DND-41 (cell line): ENCODE measurements at regions not wholly inside any gene's neighbourhood (a gene's known extent, or its start where the extent isn't known, plus 50 kb on each side); places are given as distances from the start of the nearest gene placed in this dataset.

ENCODE experiments used
- ATAC-seq: fragments of 200-7000 bp; cut with Tn5 transposase; 3 replicates; pipeline ENCODE4 v1.9.1; 2021; ENCODE audit warnings: low read depth; ENCODE audit not compliant: insufficient read depth
- DNase-seq: peaks from one replicate; pipeline ENCODE4 v3.0.0-alpha.2; 2020
- H2AFZ ChIP-seq: 2 replicates; pipeline ENCODE4 v1.6.0; 2012; ENCODE audit warnings: low read depth, low read length
- H3K27ac ChIP-seq: 2 replicates; pipeline ENCODE4 v1.5.1; 2012; ENCODE audit warnings: low read length, inconsistent platforms
- H3K27me3 ChIP-seq: fragments of 200-600 bp; sonication (generic); 2 replicates; pipeline ENCODE4 v1.6.0; 2012; ENCODE audit warnings: low read length, mild to moderate bottlenecking, inconsistent platforms; ENCODE audit not compliant: insufficient read depth, poor library complexity
- H3K36me3 ChIP-seq: 2 replicates; pipeline ENCODE4 v1.5.1; 2012; ENCODE audit warnings: low read length, inconsistent platforms; ENCODE audit not compliant: insufficient read depth
- H3K4me1 ChIP-seq: 2 replicates; pipeline ENCODE4 v1.5.1; 2012; ENCODE audit warnings: mild to moderate bottlenecking, low read length; ENCODE audit not compliant: insufficient read depth
- H3K4me2 ChIP-seq: 2 replicates; pipeline ENCODE4 v1.6.0; 2012; ENCODE audit warnings: mild to moderate bottlenecking, moderate library complexity, low read length, inconsistent platforms; ENCODE audit not compliant: insufficient read depth
- H3K4me3 ChIP-seq, 2 experiments: fragments of 200-600 bp in 1 of 2; shearing (Covaris generic) in 1 of 2; 2 replicates each; pipeline ENCODE4 v1.5.1; 2012 to 2016; ENCODE audit warnings: inconsistent platforms in 2 of 2, low read length in 2 of 2, mild to moderate bottlenecking in 2 of 2, low read depth in 1 of 2, moderate library complexity in 1 of 2
- H3K79me2 ChIP-seq: 2 replicates; pipeline ENCODE4 v1.6.0; 2012; ENCODE audit warnings: low read length, inconsistent platforms; ENCODE audit not compliant: insufficient read depth
- H3K9ac ChIP-seq: 2 replicates; pipeline ENCODE4 v1.6.0; 2012; ENCODE audit warnings: low read depth, mild to moderate bottlenecking, inconsistent platforms, low read length, moderate library complexity
- H3K9me3 ChIP-seq: 2 replicates; pipeline ENCODE4 v1.5.1; 2012; ENCODE audit warnings: low read length, moderate library complexity, mild to moderate bottlenecking, inconsistent platforms; ENCODE audit not compliant: insufficient read depth, severe bottlenecking
- H4K20me1 ChIP-seq: 2 replicates; pipeline ENCODE4 v1.6.0; 2012; ENCODE audit warnings: low read length; ENCODE audit not compliant: insufficient read depth
- EZH2 ChIP-seq: IDR thresholded peaks from 3 replicates; pipeline ENCODE4 v1.6.1; 2012; ENCODE audit warnings: borderline replicate concordance, low read depth, mild to moderate bottlenecking, moderate library complexity, low read length, inconsistent platforms; ENCODE audit not compliant: severe bottlenecking
- TF ChIP-seq, protein P1 (sequence below): IDR thresholded peaks from 2 replicates; pipeline ENCODE4 v1.5.1; 2012; ENCODE audit warnings: borderline replicate concordance, low read length, moderate library complexity, mild to moderate bottlenecking; ENCODE audit not compliant: poor library complexity, severe bottlenecking; ENCODE audit errors: extremely low read depth

- H3K27ac ChIP-seq: no peak overlapping the region
- TF ChIP-seq, protein P1, sequence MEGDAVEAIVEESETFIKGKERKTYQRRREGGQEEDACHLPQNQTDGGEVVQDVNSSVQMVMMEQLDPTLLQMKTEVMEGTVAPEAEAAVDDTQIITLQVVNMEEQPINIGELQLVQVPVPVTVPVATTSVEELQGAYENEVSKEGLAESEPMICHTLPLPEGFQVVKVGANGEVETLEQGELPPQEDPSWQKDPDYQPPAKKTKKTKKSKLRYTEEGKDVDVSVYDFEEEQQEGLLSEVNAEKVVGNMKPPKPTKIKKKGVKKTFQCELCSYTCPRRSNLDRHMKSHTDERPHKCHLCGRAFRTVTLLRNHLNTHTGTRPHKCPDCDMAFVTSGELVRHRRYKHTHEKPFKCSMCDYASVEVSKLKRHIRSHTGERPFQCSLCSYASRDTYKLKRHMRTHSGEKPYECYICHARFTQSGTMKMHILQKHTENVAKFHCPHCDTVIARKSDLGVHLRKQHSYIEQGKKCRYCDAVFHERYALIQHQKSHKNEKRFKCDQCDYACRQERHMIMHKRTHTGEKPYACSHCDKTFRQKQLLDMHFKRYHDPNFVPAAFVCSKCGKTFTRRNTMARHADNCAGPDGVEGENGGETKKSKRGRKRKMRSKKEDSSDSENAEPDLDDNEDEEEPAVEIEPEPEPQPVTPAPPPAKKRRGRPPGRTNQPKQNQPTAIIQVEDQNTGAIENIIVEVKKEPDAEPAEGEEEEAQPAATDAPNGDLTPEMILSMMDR: no peak
- TF ChIP-seq EZH2: no peak
- H3K4me1 ChIP-seq: no peaks in the 10 kb centered on the region
- H3K4me3 ChIP-seq: no peak overlapping the region
- no peak overlapping the region for H3K9ac ChIP-seq
- DNase-seq (no peak), ATAC-seq (no peak)
- no peaks in the 10 kb centered on the region for H3K79me2 ChIP-seq
- H3K4me2 ChIP-seq: no peak overlapping the region
- H3K9me3 ChIP-seq: no peaks in the 10 kb centered on the region
- H4K20me1 ChIP-seq: no peaks in the 10 kb centered on the region
- H2AFZ ChIP-seq: no peak overlapping the region
- H3K27me3 ChIP-seq: peaks cover 5% of the 10 kb centered on the region
- no peaks in the 10 kb centered on the region for H3K36me3 ChIP-seq
Measured at GRCh38 chr20:21564127-21564773, 50.4 kb upstream of the NKX2-2 start.
